GM13976 (cell line): ENCODE measurements at regions not wholly inside any gene's neighbourhood (a gene's known extent, or its start where the extent isn't known, plus 50 kb on each side); places are given as distances from the start of the nearest gene placed in this dataset.

Source experiments
- DNase-seq: peaks from one replicate; pipeline ENCODE4 v3.0.0; 2012; ENCODE audit warnings: low spot score
- in situ Hi-C: fragments of 300-500 bp; cut with MboI; formaldehyde crosslinking; loops from one replicate; pipeline ENCODE4 v1.12.0; 2022; ENCODE audit warnings: low sequenced_read_pairs, mixed read lengths, inconsistent platforms; ENCODE audit not compliant: unreplicated experiment
- TF ChIP-seq, protein P1 (sequence below): IDR thresholded peaks from 2 replicates; pipeline ENCODE4 v1.5.1; 2012; ENCODE audit warnings: borderline replicate concordance, mild to moderate bottlenecking; ENCODE audit not compliant: insufficient read depth; ENCODE audit errors: extremely low read depth, missing control alignments, control extremely low read depth

DNA sequence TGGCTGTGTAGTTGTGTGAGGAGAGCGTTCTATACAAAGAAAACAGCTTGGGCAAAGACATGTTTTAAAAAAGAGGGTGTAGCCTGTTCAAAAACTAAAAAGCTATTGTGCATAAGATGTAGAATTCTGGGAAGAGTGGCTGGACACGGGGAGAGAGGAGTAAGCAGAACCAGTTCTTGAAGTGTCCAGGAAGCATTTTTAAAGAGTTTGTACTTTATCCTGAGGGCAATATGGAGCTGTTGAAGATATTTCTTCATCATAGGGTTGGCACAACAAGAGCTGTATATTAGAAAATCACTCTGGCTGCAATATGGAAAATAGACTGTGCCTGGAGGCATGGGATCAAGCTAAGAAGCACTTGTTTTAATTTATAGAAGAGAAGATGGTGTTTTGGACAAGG is 458.9 kb upstream of the LMO3 start:
- DNase-seq: no peak
- in situ Hi-C loops: no loop called here
- TF ChIP-seq, protein P1, sequence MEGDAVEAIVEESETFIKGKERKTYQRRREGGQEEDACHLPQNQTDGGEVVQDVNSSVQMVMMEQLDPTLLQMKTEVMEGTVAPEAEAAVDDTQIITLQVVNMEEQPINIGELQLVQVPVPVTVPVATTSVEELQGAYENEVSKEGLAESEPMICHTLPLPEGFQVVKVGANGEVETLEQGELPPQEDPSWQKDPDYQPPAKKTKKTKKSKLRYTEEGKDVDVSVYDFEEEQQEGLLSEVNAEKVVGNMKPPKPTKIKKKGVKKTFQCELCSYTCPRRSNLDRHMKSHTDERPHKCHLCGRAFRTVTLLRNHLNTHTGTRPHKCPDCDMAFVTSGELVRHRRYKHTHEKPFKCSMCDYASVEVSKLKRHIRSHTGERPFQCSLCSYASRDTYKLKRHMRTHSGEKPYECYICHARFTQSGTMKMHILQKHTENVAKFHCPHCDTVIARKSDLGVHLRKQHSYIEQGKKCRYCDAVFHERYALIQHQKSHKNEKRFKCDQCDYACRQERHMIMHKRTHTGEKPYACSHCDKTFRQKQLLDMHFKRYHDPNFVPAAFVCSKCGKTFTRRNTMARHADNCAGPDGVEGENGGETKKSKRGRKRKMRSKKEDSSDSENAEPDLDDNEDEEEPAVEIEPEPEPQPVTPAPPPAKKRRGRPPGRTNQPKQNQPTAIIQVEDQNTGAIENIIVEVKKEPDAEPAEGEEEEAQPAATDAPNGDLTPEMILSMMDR: no peak

DNA sequence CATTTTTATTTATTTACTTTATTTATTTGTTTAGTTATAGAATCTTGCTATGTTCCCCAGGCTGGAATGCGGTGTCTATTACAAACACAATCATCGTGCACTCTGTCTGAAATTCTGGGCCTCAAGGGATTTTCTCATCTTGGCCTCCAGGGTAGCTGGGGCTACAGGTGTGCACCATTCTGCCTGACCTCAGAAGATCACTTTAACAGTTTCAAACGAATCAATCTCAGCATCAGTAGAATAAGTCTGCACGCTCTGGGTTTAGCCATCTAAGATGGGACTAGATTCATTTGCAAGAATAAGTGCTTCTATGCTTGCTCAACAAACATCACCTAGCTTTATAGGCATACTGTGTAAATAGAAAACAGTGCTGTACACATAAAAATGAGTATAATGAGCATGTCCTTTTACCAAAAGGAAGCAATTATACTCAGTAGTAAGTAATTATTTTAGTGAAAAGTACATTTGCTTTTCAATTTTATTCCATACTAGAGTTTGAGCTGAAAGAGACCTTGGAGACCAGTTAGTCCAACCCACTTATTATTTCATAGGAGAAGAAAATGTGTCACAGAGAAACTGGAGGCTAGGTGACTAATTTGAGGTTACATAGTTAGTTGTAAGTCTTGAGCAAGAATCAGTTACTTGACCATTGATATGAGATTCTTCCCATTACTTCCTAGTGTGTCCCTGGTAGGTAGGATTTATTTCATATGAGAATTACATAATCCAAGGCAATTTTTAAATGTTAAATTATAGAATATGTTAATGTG is 456.5 kb upstream of the LMO3 start:
- DNase-seq: no peak
- TF ChIP-seq, protein P1: no peak
- in situ Hi-C loops: no loop called here

DNA sequence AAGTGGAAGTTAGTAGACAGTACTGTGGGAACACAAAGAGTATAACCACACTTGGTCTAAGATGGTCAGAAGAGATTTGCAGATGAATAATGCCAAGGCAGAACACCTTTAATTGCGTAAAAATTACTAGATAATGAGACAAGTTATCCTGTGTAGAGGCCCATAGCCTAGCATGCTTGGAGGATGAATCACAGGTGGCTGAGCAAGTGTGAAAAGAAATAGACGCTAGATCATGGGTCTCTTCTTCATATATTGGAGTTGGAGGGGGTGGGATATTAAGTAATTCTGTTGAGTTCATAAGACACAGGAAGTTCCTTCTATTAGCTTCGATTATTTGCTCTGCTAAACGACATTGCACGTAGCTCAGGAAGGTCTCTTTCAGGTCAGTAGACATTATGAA is 454.3 kb upstream of the LMO3 start:
- in situ Hi-C loops: no loop called here
- DNase-seq: no peak
- TF ChIP-seq, protein P1: no peak

DNA sequence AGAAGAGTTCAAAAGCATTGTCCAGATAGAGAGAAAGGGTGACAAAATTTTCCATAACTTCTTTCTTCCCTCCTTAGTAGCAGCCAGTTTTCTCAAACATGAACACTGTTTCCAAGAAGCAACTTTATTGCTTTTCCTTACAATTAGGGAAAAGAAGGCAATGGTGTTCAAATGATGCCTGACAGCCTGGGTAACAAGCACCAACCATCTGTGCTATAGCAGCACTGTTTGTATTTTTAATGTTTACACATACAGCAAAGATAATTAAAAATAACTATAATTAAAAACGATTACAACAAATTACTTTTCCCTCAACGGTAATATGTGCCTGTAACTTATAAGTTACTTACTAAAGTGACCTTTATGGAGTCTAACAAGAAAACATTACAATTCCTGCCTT is 450.6 kb upstream of the LMO3 start:
- in situ Hi-C loops: no loop called here

DNA sequence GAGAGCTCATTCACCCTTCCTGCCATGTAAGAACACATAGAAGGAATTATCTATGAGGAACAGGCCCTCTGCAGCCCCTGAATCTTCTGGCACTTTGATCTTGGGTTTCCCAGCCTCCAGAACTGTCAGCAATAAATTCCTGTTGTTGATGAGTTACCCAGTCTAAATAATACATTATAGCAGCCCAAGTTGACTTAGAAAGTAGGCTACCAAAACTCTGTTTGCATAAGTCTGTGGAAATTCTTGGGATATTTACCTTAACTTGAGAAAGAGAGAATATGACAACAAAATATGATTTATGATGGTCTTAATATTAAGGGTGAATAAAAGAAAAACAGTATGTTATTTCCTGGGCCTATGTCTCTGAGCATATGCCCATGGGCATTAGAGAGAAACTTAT is 433.0 kb upstream of the LMO3 start:
- in situ Hi-C loops: no loop called here
- TF ChIP-seq, protein P1: no peak
- DNase-seq: no peak

More for the DNA sequence above, 450.6 kb upstream of the LMO3 start:
- no peak for DNase-seq
- TF ChIP-seq, protein P1: no peak

DNA sequence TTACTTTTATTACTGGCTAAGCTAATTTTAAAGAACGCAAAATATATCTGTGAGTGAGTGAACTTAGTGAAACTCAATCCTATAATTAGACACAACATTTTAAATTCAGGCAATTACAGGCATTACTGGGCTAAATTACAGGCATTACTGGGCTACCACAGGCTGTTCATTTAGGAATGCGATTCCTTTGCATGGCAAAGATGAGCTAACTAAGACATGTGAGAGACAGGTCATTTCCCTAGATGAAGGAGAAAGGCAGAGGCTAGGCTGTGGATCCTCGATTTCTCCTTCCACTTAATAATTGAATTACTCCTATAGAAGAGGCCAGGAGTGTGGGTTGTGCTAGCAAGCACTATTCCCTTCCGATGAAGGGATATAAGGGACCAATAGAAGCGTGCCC is 429.4 kb upstream of the LMO3 start:
- no peak for DNase-seq
- in situ Hi-C loops: no loop called here
- TF ChIP-seq, protein P1: no peak
